HUES6 (cell line): ENCODE measurements at regions not wholly inside any gene's neighbourhood (a gene's known extent, or its start where the extent isn't known, plus 50 kb on each side); places are given as distances from the start of the nearest gene placed in this dataset.

Source experiments
- H3K27ac ChIP-seq: 2 replicates; pipeline ENCODE4 v1.7.0; 2013; ENCODE audit warnings: low read depth, mild to moderate bottlenecking, low read length, inconsistent platforms
- H3K27me3 ChIP-seq: 2 replicates; pipeline ENCODE4 v1.6.1; 2013; ENCODE audit warnings: low read length; ENCODE audit not compliant: control insufficient read depth, insufficient read depth
- H3K36me3 ChIP-seq: 2 replicates; pipeline ENCODE4 v1.6.1; 2013; ENCODE audit warnings: low read length; ENCODE audit not compliant: control insufficient read depth, insufficient read depth
- H3K4me1 ChIP-seq: 2 replicates; pipeline ENCODE4 v1.6.1; 2013; ENCODE audit warnings: low read length; ENCODE audit not compliant: control insufficient read depth, insufficient read depth
- H3K4me3 ChIP-seq: 2 replicates; pipeline ENCODE4 v1.5.1; 2013; ENCODE audit warnings: low read depth, low read length
- H3K9ac ChIP-seq: one replicate; pipeline ENCODE4 v1.6.1; 2013; ENCODE audit warnings: mild to moderate bottlenecking, low read length
- H3K9me3 ChIP-seq: 2 replicates; pipeline ENCODE4 v1.6.1; 2013; ENCODE audit warnings: low read depth, low read length; ENCODE audit not compliant: control insufficient read depth, insufficient read depth

DNA sequence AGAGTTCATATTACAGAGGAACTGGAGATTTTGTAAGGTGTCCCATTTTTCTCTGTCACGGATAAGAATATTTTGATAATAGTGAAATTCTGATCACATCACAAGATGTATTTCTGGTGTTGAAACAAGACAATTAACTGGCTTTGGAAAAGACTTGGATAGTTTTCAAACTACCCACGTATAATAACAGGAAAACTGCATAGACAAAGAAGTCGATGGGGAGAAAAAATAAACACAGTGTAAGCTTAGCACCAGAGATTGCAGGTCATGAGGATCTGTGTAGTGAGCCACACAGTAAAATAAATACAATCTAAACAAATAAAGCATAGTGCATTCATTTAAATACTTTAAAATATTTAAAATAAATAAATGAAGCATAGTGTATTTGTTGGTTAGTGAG is 452.3 kb upstream of the ADAMTS5 start:
- Histone ChIP-seq H3K4me1 (peaks cover 24% of the 10 kb centered on the region), H3K36me3 (no peaks in the 10 kb centered on the region), H3K27ac (no peak overlapping the region), H3K4me3 (no peak overlapping the region), H3K27me3 (no peaks in the 10 kb centered on the region), H3K9me3 (no peaks in the 10 kb centered on the region), H3K9ac (no peak overlapping the region)

DNA sequence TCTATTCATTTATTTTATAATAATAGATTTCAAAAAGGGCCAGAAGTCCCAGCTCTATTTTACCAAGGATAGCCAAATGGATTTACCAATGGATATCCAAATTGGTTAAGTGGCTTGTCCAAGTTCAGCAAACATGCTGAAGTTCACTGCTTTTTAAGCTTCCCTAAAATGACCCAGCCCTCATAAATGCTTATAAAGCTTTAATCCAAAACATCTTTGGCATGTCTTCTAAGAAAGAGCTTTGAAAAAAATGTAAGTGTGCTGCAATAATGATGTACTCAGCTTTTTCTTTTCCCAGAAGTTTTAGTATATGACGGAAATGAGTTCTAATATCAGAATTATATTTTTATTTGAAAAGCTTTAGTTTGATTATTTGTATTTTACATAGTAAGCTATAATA is 451.5 kb upstream of the ADAMTS5 start:
- H3K9me3 ChIP-seq = no peaks in the 10 kb centered on the region

DNA sequence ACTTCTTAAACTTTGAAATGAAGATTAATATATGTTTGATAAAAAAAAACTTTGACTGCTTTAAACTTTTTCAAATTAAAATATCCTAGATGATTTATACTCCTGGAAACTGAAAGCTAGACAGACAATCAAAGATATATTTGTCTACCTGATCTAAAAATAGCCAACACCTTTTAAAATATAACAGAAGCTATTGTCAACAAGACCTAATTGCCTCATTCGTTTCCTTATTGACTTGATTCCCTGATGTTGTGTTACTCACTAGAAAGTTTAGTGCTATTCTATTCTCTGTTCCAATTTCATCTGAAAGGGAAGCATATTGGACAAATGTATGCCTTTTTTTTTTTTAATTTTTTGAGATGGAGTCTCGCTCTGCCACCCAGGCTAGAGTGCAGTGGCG is 445.6 kb upstream of the ADAMTS5 start:
- H3K4me1 ChIP-seq = peaks cover 15% of the 10 kb centered on the region; the same call in 1 of the 2 replicates
- no peak overlapping the region for H3K9ac ChIP-seq
- H3K36me3 ChIP-seq = no peaks in the 10 kb centered on the region
- no peak overlapping the region for H3K27ac ChIP-seq
- H3K9me3 ChIP-seq = no peaks in the 10 kb centered on the region
- no peaks in the 10 kb centered on the region for H3K27me3 ChIP-seq
- no peak overlapping the region for H3K4me3 ChIP-seq

More for the DNA sequence above, 451.5 kb upstream of the ADAMTS5 start:
- Histone ChIP-seq H3K27me3 (no peaks in the 10 kb centered on the region), H3K9ac (no peak overlapping the region), H3K36me3 (no peaks in the 10 kb centered on the region), H3K4me3 (no peak overlapping the region), H3K4me1 (peaks cover 24% of the 10 kb centered on the region), H3K27ac (no peak overlapping the region)

DNA sequence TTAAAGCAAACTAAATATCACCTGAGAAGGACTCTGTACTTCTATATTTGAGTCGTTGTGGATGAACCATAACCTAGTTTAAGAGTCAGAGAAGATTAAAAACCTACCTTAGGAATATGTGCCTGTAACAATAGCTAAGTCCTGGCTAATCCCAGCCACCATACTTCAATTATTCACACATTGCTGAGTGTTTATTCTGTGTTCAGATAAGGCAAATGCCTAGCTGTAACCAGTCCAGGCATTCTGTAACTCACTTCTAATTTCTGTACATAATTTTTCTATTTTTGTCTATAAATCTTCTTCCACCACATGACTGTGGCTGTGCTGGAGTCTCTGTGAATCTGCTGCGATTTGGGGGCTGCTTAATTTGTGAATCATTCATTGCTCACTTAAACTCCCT is 441.9 kb upstream of the ADAMTS5 start:
- H3K4me3 ChIP-seq = no peak overlapping the region
- H3K4me1 ChIP-seq = peaks cover 10% of the 10 kb centered on the region; the same call in 1 of the 2 replicates
- no peaks in the 10 kb centered on the region for H3K27me3 ChIP-seq
- H3K9ac ChIP-seq = no peak overlapping the region
- H3K36me3 ChIP-seq = no peaks in the 10 kb centered on the region
- no peaks in the 10 kb centered on the region for H3K9me3 ChIP-seq
- H3K27ac ChIP-seq = no peak overlapping the region

DNA sequence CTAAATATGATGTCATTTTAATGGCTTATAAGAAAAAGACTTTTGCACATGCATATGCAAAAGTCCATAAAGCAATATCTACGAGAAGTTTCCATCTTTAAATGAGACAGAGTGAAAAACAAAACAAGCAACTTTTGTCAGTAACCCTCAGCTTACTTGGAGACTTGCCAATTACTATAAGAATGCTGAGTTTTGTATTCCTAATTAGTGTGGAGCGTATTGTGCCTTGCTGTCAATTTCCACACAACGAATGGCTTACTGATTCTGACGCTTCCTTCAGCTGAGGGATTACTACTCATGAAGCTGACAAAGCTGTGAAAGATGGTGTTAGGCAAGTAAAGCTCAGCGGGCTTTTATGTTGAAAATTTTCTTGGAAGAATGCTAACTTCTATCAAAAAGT is 440.4 kb upstream of the ADAMTS5 start:
- Histone ChIP-seq H3K4me1 (peaks cover 6% of the 10 kb centered on the region; the same call in 1 of the 2 replicates), H3K4me3 (no peak overlapping the region), H3K9ac (no peak overlapping the region), H3K9me3 (no peaks in the 10 kb centered on the region), H3K27me3 (no peaks in the 10 kb centered on the region), H3K36me3 (no peaks in the 10 kb centered on the region), H3K27ac (no peak overlapping the region)

DNA sequence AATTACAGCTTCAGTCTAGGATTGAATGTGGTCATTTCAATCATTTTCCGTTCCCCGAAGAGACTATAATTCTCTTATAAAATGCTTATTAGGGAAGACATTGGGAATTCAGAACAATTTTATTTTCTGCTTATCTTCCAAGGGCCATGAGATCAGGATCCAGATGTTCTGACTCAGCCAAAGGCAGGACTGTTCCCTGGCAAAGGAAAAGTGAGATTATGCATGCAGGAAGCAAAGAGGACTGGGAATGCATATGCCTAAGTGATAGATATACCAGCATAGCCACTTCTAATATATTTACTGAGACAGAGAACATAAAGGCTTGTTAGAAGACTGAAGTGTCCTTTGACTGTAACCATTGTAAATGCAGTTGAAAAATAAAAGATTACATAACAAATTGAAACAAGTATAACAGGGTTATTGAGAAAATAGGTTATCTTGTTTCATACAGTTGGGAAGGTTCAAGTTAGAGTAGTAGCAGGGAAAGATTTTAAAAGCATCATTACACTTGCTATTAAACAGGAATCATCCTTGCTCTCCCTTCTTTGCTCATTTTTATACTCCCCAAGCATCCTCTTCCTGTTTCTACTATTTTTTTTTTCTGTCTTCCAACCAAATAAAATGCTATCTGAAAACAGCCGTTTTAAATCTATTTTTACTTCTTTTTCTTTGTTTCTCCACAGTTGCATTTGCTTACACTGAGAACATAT is 439.6 kb upstream of the ADAMTS5 start:
- Histone ChIP-seq H3K4me3 (no peak overlapping the region), H3K9ac (no peak overlapping the region), H3K27me3 (no peaks in the 10 kb centered on the region), H3K9me3 (no peaks in the 10 kb centered on the region), H3K4me1 (peaks cover 6% of the 10 kb centered on the region; the same call in 1 of the 2 replicates), H3K27ac (no peak overlapping the region), H3K36me3 (no peaks in the 10 kb centered on the region)

DNA sequence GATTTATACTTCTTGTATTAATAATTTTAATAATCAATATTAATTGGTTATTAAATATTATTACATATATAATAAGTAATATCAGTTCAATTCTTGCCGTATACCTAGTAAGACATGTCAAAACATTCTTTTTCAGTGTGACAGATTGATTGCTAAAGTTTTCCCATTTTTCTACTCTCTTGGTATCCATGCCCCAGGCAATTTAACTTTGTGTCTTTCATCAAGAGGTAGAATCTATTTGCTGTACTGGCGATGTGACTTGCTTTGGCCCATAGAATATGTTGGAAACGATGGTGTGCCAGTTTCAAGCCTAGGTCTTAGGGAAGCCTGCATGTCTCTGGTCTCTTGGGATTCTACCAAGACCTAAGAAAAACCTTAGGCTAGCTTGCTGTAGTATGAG is 436.1 kb upstream of the ADAMTS5 start:
- Histone ChIP-seq H3K9ac (no peak overlapping the region), H3K4me1 (peaks cover 11% of the 10 kb centered on the region; the same call in 1 of the 2 replicates), H3K27ac (no peak overlapping the region), H3K9me3 (no peaks in the 10 kb centered on the region), H3K27me3 (no peaks in the 10 kb centered on the region), H3K4me3 (no peak overlapping the region), H3K36me3 (no peaks in the 10 kb centered on the region)

DNA sequence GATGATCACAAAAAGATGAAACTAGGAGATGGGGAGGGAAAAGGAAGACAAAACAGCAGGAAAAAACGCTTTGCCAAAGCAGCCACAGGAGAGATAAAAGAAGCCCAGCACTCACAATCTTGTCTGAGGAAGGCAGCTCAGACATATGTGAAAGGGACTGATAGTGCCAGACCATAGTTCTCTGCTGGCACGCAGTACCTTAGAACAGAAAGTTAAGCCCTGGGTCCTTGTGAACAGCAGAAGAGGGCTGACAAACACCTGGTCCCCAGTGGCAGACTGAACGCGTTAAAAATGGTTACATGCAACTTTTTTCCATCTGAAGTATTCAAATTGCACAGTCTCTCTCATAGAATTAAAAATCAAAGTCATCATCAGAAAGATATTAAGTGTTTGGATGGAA is 433.2 kb upstream of the ADAMTS5 start:
- Histone ChIP-seq H3K36me3 (no peaks in the 10 kb centered on the region), H3K4me3 (no peak overlapping the region), H3K9me3 (no peaks in the 10 kb centered on the region), H3K9ac (no peak overlapping the region), H3K4me1 (peaks cover 5% of the 10 kb centered on the region; the same call in 1 of the 2 replicates), H3K27me3 (no peaks in the 10 kb centered on the region), H3K27ac (no peak overlapping the region)

DNA sequence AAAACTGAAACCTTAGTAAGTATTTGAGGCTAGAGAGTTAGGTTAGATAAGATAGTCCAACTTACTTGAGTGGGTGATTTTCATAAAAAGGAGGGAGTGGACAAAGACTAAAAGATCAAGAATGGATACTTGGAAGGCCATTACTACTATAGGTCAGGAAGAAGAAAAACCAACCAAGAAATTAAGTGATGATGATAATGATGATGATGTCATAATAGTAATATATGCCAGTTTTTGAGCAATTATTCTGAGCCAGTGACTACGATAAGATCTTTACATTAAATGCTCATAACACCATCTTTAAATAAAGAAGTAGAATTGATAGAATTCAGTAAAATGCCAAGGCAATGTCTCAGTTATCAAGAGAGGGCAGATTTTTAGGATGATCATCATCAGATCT is 430.7 kb upstream of the ADAMTS5 start:
- Histone ChIP-seq H3K9ac (no peak overlapping the region), H3K9me3 (no peaks in the 10 kb centered on the region)

DNA sequence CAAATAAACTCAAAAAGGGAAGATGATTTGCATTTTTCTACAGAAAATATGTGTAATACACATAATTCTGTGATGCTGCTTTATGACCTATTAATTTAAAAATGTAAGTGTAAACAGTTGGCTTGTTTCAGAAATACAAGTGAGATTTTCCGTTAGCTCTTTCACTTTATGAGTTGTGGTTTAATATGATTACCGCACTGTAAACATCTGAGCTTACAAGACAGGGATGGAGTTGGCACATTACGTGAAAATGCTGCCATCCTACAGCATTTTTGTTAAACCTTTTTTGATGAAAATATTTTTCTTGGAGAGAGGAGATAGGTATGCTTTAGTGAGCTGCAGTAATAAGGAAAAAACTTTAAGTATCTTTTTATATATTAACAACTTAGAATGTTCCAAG is 426.8 kb upstream of the ADAMTS5 start:
- Histone ChIP-seq H3K27me3 (no peaks in the 10 kb centered on the region), H3K4me1 (no peaks in the 10 kb centered on the region), H3K9me3 (no peaks in the 10 kb centered on the region), H3K27ac (no peak overlapping the region), H3K9ac (no peak overlapping the region), H3K4me3 (no peak overlapping the region), H3K36me3 (no peaks in the 10 kb centered on the region)

More for the DNA sequence above, 430.7 kb upstream of the ADAMTS5 start:
- Histone ChIP-seq H3K4me1 (peaks cover 5% of the 10 kb centered on the region; the same call in 1 of the 2 replicates), H3K27me3 (no peaks in the 10 kb centered on the region), H3K36me3 (no peaks in the 10 kb centered on the region), H3K27ac (no peak overlapping the region), H3K4me3 (no peak overlapping the region)

DNA sequence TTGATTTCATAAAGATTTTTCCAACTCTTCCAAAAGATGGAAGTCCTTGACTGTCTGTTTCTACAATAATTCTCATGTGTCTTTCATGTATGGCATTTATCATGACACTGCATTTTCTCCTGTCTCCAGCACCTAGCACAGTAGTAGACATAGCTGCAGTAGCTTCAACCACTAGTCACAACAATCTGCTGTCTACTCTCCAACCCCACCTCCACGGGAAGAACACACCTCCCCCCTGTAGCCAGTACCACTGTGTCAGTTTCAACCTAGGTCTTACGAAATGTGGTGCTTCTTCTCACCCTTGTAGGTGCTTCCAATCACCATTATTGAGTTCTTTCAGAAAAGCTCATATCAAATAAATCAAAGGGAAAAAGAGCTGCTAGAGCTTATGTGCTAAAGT is 425.1 kb upstream of the ADAMTS5 start:
- Histone ChIP-seq H3K9me3 (no peaks in the 10 kb centered on the region), H3K4me3 (no peak overlapping the region), H3K9ac (no peak overlapping the region), H3K27me3 (no peaks in the 10 kb centered on the region), H3K27ac (no peak overlapping the region), H3K36me3 (no peaks in the 10 kb centered on the region), H3K4me1 (no peaks in the 10 kb centered on the region)
